ENCODE measurements at regions not wholly inside any gene's neighbourhood (a gene's known extent, or its start where the extent isn't known, plus 50 kb on each side); places are given as distances from the start of the nearest gene placed in this dataset.

DNA sequence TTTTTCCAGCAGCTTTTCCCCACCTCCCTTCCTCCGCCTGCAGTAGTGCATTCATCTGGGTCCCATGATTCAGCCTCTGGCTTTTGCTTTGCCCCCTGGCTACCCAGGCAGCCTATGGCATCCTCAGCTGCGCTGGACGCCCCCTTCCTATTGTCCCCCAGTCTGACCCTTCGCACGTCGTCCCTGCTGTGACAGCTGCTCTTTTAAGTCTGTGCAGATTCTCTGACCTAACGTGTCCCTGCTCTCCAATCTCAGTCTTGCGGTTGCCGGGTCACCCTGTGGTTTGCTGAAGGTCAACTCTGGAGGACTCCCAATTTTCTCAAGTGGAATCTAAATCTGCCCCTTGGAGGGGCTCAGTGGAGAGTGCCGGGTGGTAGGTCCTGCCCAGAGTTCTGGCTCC, 294.3 kb downstream of the CDC5L start:
- no peak for TF ChIP-seq EZH2 (IDR thresholded peaks at IDR 0.05; ENCODE audit: insufficient read depth, poor library complexity, severe bottlenecking)
- TF ChIP-seq EZH2phosphoT487 (IDR thresholded peaks at IDR 0.05; ENCODE audit: insufficient read depth, low read depth), result no peak

Data from GM23248 (cell line).